Activated CD8-positive, alpha-beta memory T cell treated with anti-CD3 and anti-CD28 coated beads for 24 hours (primary cell): ENCODE measurements at regions not wholly inside any gene's neighbourhood (a gene's known extent, or its start where the extent isn't known, plus 50 kb on each side); places are given as distances from the start of the nearest gene placed in this dataset.

Source experiments
- DNase-seq: peaks from one replicate; pipeline ENCODE4 v3.0.0-alpha.2; 2020

DNA sequence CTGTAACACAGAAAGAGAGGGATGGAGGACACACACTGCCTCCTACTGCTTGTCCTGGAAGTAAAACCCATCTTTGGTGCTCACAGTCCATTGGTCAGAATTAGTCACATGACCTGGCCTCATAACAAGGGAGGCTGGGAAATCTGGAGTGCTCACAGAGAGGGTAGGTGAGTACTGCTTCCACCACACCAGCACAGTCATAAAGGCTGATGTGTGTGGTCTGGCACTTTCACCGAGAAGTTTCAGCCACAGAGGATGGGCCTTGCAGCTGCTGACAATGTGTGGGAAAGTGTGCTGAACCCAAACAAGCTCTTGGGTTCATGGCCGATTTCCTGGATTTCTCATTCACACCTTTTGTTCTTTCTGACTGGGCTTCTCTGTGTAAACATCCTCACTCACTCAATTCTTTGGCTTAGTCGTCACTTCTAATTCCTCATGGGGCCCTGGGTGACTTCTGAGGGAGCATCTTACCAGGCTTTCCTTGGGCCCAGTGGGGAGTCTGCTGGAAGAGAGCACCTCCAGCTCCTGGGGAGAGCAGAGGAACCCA is 100.7 kb downstream of the ASB7 start:
- DNase-seq, result peak; percentile 32

DNA sequence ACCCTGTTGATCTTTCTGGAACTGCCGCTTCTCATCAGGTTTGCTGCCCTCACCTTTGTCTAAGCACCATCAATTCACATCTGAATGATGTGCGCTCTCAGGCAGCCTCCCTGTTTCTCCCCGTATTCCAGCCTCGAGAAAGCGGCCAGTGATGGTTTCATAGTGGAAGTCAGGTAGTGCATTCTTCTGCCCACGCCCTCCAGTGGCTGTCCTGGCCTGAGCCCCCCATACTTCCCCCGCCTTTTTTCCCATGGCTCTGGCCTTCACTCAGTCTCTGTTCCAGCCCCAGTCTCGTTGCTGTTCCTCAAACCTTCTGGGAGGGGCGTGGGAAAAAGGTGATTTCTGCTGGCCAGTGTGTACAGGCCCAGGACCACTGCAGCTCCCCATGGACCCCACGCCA is 101.3 kb downstream of the ASB7 start:
- DNase-seq, result peak; percentile 45

DNA sequence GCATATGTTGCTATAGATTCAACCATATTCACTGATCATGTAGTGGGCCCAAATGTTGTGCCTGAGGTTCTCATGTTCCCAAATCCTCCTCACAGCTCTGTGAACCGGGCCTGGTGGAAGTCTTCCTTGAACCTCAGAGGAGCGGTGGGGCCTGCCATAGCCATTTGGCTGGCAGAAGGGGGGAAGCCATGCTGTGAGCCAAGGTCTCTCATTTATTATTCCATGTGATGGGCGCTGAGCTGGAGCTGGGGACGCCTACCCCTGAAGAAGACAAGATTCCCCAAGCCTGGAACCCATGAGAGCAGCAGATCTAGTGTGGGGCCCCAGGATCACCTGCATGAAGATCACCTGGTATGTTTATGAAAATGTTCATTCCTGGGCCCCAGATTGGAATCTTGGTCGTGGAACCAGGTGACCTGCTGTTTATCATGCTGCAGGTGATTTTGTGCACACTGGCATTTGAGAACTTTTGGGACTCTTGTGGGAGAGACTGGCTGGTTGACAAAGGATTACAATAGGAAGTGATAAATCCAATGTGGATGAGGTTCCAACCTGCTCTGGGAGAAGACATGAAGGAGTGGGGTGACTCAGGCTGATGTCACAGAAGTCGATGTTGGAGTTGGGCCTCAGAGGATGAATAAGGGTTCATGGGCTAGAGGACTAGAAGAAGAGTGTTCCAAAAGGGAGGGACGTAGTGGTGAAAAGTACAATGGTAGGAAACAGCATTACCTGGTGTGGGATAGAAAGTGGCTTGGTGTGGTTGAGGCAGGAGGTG is 102.1 kb downstream of the ASB7 start:
- DNase-seq, result peak; percentile 28

DNA sequence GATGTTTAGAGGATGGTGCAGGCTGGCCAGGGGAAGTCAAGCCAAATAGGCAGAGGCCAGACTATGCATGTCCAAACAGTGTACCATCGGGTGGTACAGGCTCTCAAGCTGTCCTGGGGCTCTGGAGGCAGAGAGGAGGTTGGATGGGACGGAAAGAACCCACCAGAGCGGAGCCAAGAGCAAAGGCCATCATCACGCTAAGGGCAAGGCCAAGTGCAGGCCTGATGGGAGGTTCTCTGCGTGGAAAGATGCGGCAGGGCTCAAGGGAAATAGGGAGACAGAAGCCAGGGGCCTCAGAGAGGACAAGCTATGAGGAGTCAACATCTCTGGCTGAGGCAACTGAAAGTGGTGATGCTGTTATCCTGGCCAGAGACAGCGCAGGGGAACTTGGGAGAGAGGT is 102.7 kb downstream of the ASB7 start:
- peak; percentile 24 for DNase-seq

DNA sequence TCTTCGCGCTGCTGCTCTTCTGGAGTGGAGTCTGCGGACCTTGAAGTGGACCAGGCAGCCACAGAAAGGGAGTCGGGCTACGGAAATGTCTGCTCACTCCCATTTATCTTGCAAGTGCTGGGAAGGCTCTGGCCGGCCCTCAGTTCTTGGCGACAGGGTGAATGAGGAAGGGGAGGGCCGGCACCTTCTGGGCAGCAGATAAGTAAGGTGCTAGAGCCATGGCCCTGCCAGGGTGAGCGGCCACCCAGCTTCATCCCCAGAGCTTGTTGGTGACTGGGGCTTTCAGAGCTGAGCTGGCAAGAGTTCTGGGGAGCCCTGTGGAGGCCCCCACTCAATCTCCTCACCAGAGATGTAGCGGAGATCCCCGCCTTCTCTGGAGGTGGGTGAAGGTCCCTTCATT is 103.5 kb downstream of the ASB7 start:
- DNase-seq, result peak; percentile 38

DNA sequence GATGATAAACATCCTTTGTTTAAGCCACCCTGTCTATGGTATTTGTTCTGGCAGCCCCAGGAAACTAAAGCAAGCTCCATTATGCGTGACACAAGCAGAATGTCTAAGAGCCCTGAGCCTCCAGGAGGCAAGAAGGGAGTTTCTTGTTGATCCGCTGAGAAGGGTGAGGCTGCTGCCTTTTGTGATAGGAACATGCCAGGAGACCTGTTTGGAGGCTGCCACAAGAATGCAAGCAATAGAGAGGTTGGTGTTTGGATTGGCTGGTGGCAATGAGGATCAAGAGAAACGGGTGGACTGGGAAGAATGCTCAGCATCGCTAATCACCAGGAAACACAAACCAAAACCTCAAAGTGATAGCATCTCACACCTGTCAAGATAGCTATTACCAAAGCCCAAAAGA is 104.8 kb downstream of the ASB7 start:
- peak; percentile 26 for DNase-seq

DNA sequence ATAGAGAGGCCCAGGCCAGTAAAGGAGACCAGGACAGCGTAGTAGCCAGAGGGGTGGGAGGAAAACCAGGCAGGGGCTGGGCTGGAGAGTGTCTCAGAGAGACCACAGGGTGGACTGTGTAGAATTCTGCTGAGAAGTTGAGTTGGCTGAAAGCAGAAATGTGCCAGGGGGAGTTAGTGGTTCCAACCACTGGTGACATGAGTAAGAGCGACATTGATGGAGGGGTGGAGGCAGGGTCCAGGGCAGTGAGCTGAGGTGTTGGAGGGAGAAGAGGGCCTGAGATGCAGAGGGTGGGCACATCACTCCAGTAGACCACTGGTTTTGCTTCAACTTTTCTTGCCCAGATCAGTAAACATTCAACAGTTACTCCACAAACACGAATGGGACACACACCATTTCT is 106.5 kb downstream of the ASB7 start:
- peak; percentile 17 for DNase-seq

DNA sequence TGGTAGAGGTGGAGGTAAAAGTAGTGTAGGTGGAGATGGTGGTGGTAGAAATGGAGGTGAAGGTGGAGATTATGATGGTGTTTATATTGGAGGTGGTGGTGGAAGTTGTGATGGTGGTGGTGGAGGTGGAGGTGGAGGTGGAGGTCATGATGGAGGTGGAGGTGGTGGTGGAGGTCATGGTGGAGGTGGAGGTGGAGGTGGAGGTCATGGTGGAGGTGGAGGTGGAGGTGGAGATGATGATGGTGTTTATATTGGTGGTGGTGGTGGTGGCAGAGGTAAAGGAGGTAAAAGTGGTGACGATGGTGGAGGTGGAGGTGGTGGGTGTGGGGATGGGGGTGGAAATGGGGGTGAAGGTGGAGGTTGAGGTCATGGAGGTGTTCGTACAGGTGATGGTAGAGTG is 107.8 kb downstream of the ASB7 start:
- peak; percentile 15 for DNase-seq

DNA sequence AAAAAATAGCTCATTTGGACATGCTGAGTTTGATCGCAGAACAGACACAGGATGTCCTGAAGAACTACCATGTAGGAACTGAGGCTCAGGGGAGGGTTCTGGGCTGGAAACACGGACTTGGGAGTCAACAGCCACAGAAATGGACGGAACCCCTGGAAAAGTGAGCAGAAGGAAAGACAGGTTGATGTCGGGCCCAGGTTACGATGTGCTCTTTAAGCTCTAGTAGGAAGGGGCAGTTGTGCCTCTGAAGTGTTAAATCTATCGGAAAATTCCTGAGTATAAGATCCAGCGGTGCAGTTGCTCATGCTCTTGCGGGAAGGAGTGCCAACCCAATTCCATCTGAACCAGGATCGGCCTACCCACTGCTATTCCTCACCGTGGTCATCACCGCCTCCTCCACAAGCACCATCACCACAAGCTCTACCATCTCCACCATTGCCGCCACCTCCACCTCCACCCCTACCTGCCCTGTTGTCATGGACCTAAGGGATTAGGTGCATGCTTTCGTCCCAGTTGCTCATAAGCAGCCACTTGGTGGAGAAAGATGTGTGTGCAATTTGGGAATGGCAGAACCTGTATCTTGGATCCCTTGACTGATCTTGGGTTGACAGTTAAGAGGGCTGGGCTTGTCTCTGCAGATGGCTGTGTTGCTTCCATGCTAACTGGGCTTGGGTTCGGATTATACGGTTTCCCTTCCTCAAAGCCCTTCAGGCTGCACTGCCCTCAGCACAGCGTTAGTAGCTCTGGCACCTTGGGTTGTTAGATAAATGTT is 108.5 kb downstream of the ASB7 start:
- DNase-seq, result peak; percentile 15

DNA sequence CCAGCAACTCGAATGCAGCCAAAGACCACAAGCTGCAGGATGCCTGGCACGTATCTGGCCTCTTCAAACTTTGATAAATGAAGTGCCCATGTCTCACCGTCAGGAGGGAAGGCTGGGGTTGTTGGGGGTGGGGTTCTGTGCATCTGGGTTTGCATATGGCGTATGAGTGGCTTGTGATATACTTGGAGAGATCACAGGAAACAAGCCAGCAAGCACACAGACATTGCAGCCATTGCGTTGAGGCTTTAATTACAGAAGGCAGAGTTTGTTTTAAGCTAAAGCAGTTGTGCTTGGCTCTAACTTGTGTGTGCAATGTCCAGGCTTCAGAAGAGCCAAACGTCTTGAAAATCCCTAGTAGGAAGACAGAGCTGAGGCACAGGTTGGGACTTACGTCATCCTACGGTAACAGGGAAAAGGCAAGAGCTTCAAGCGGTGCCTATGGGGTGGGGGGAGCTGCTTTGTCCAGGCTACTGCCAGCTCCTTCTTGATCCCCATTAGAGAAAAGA is 109.2 kb downstream of the ASB7 start:
- peak; percentile 9 for DNase-seq

DNA sequence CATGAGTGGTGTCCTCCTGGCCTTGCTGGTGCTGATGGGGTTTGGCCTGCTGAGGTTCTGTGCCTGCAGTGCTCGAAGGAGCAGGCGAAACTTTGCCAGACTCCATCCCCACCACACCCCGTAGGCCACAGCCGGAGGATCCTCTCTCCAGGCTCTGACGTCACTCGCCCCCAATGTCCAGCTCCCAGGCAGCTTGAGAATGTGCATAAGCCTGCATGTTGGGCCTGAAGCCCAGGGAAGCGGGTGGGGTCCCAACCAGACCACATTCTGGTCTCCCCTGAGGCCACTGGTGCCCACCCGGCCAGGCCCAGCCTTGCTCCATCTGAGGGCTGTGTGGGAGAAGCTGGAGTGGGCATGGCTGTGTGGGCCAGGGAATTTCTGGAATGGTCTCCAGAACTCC is 109.8 kb downstream of the ASB7 start:
- DNase-seq, result peak; percentile 9

DNA sequence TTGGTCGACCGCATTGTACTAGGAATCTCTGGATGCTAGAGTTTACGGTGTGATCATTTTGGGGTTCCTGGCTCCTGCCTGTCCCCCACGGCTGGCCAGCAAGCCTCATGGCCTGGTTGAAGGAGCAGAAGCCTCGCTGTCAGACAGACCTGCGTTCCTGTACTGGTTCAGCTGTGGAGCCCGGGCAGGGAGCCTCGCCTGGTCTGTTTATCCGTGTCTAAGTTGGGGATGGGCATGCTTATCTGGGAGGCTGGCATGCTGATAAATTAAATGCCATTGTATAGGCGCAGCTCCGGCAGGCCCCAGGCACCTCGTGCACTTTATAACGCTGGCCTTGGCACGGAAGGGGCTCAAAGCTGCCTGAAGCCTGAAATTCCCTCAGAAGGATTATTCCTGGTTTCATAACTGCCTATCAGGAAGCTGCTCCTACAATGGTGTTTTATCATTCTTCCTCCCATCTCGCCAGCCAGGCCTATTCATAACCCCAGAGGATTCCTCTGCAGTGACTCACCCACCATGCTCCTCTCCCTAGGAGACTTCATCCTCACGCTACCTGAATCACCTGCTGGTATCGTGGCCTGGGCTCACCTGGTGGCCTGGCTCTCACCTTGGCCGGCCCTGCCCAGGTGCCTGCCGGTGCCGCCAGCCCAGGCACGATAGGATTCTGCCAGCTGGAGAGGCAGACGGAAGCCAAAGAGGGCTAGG is 110.9 kb downstream of the ASB7 start:
- DNase-seq, result peak; percentile 15

DNA sequence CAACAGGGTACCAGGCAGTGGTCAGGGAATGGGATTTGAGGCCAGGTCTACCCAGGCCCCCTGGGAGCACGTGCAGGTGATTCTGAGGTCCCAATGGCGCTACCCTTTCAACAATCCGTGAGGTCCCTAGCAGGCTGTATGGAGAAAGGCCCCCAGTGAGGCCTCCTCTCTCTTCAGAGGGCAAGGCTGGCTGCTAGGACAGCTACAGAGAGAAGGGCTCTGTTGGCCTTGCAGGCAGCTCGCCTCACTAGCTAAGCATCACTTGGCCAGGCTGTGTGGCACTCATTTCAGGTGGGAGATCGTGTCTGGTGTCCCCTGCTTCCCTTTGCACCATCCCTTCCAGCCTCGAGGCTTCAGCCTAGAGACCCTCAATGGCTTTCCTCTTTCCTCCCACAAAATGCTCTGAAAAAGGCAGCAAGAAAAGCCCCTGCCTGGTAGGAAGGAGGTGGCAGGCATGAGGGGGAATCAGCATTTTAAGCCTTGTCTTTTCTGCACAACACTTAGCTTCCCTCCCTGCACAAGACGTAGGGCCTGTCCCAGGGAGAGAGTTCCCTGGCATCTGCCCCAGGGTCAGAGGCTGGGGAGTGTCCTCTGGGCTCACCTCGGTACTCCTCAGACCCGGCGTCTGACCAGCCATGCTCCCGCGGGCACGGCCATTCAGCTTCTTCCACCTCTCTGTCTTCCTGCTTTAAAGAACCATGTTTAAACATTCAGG is 111.8 kb downstream of the ASB7 start:
- DNase-seq, result peak; percentile 32

DNA sequence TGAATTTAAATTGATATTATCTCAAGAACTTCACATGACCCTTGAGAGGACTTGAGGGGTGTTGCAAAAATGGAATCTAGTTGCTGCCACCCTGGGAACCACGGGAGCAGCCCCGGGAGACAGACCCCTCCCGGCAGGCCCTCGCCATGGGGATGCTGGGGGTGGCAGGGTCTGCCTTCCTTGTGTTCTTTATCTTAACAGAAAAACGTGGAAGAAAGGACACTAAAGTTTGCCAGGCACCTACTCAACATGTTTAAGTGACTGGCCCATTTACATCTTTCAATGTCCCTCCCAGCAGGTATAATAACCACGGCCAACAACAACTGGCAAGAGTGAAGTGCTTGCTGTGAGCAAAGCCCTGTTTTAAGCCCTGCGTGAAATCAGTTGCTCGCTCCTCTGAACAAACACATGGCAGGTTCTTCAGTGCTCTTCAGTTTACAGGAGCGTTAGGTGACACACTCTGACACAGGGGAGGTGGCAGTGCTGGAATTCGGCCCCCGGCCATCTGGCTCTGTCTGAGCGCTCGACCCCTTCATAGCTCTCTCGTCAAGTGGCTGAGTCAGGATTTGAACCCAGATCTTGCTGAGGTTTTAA is 112.5 kb downstream of the ASB7 start:
- peak; percentile 15 for DNase-seq

DNA sequence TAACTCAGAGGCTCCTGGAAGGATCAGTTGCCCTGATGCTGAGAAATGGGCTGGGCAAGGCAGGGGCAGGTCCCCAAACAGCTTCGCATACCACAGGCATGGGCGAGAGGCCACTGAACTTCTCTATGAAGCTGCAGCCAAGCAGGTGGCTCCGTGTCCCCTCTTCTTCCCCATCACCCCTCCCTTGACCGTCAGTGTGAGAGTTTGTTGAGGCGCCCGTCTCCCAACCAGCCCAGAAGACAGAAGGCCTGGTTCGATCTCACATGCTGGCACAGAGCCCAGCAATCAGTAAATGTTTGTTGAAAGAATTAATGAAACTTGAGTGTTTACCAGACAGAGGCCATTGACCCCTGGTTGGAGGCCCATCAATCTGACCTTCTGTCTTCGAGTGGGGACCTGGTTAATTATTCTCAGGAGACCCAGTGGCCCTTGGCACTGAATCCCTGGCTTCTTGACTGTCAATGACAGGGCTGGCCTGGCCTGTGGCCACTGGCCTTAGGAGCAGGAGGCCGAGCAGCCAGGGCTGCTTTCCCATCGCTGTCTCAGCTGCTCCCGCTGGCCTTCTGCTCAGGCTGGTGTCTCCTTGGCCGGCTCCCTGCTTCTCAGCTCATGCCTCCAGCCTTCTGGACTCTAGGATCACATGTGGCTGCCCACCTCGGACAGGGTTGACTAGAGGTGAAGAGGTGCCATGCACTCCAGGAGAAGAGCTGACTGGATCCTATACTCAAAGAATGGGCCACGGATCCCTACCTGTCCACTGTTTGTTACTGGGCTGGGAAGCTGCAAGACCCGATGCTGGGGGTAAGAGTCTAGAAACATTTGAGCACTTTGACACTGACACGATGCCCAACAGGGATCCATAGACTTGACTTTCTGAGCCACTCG is 113.4 kb downstream of the ASB7 start:
- peak; percentile 38 for DNase-seq

DNA sequence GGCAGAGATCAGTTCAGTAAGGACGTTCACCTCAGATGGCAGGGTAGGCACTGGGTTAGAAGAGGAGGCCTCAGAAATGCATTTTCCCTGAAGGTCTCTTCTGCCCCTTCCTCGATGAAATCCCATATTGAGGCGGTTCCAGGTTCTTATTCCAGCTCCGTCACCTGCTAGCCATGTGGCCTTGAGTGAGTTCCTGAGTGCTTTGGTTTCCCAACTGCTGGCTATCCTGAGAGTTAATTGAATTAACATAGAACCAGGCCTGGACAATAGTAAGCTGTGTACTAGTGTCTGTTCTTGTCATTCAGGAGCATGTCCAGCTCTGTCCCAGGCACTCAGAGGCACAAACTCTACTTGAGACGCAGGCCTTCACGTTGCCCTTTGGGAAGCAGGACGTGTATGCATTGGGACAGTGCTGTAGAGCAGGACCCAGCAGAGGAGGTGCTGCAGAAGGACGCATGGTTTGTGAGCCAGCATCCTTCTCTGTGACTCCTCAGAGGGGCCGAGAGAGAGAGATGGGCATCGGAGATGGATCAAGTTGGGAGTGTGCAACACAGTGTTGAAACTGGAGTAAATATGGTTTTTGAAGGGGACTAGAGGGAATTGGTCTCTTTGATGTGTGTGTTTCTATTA is 114.2 kb downstream of the ASB7 start:
- DNase-seq, result peak; percentile 30

DNA sequence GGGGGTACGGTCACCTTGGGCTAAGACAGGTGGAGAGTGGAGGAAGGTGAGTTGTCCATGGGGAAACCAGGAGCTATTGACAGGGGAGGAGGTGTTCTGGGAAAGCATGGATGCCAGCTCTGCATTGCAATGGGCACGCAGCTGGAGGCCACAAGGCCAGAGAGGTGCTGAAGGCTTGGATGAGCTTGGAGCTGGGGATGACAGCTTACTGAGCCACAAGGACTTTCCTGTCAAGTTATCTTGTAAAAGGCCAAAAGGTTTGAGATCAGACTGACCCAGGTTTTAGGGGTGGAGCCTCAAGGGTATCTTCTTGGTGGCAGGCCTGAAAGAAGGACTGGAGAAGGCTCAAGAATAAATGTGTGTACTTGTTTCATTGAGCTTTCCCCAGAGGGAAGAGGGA is 115.2 kb downstream of the ASB7 start:
- peak; percentile 26 for DNase-seq

DNA sequence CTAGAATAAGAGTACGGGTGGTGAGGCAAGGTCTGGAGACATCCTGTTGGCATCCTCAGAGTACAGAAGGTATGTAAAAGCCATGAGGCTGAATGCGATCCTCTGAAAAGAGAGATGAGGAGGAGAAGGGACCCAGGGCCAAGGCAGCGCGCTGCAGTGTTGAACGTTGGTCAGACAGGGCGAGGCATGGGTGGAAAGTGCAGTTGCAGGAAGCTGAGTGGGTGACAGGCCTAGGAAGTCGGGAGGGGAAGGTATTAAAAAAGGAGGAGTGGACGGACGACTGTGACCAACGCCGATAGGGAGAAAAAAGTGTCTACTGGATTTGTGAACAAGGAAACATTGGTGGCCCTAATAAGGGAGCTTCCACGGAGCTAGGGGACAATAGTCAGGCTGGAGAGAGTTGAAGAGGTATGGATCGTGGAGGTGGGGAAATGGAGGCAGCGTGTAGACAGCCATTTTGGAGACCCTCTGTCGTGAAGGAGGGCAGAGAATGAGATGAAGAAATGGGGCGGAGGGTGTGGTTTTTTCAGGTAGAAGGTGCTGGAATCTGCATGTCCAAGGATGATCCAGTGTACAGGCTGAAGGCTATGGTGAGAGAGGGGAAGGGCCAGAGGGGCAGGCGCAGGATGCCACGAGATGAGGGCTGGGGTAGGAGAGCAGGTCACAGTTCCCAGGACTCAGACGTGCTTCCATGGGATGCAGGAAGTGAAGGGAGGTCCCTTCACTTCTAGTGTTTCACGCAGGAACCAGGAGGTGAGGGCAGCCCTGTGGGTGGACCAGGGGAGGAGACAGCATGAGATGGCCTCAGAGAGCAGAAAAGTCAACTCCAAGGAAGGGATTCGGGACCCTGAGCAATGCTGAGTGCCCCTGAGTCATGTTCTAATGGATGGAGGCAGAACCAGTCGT is 115.9 kb downstream of the ASB7 start:
- peak; percentile 42 for DNase-seq

DNA sequence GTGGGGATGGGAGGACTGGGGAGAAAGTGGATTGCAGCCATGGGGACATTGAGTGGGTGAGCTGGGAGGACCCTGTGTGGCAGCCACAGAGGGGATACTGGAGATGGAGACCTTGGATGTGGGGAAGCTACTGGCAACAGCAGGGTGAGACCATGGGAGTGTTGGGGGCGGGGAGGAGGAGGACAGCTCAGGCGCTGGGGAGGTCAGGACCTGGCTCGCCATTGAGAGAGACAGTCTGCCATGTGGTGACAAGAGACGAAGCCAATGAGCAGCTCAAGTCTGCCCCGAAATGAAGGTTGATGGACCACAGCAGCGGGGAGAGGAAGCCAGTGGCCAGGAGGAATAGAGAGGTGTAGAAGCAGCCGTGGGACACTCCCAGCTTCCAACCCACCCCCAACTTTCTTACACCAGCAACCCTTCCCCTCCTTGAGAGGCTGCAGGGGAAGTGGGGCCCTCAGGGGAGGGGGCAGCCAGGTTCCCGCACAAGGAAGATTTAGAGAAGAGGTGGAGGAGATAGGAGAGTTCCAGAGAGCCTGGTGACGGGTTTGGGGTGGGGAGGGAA is 118.1 kb downstream of the ASB7 start:
- peak; percentile 24 for DNase-seq
